Activated naive CD4-positive, alpha-beta T cell treated with anti-CD3 and anti-CD28 coated beads, Interleukin-2, amount 50 U/mL, for 72 hours (primary cell): ENCODE measurements at regions not wholly inside any gene's neighbourhood (a gene's known extent, or its start where the extent isn't known, plus 50 kb on each side); places are given as distances from the start of the nearest gene placed in this dataset.

Source experiments
- ATAC-seq, 2 donors: fragments of 150-1000 bp; cut with Tn5 transposase; 2 replicates each; pipeline ENCODE4 v1.10.0; 2021; ENCODE audit warnings: mild to moderate bottlenecking in 2 of 2, moderate library complexity in 2 of 2
- DNase-seq, 2 donors: peaks; one replicate each; pipeline ENCODE4 v3.0.0; 2021 to 2022; ENCODE audit warnings: low spot score in 2 of 2
- H3K27ac Mint-ChIP-seq, 2 donors: one replicate each; pipeline ENCODE4 v1.8.0; 2022; ENCODE audit warnings: mild to moderate bottlenecking in 2 of 2, mixed read lengths in 2 of 2
- H3K36me3 Mint-ChIP-seq, 2 donors: one replicate each; pipeline ENCODE4 v1.8.0; 2022; ENCODE audit warnings: mixed read lengths in 2 of 2
- H3K9me3 Mint-ChIP-seq, 2 donors: one replicate each; pipeline ENCODE4 v1.8.0; 2022; ENCODE audit warnings: mixed read lengths in 2 of 2

DNA sequence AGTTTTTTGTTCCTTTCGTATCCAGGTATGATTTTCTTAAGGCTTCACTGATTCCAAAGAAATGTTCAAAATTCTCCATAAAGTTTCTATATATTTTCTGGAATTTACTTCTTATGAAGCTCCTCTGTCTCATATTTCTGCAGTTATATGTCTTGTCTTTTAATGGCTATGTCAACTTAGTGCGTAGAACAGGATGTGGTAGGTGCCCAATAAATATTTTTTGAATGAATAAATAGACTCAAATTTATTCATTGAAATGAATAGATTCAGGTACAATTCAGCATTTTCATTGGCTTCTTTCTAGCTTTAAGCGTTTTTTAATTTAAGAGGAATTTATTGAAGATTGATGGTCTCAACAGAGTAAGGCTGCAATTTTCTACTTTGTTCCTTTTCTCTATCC lies 231.9 kb upstream of the BOD1L1 start:
- Mint-ChIP-seq H3K9me3 (peaks cover 10 to 14% of the 10 kb centered on the region in 2 donors), H3K36me3 (peaks cover 0 to 5% of the 10 kb centered on the region in 2 donors), H3K27ac (no peak overlapping the region)
- ATAC-seq (no peak), DNase-seq (no peak)

DNA sequence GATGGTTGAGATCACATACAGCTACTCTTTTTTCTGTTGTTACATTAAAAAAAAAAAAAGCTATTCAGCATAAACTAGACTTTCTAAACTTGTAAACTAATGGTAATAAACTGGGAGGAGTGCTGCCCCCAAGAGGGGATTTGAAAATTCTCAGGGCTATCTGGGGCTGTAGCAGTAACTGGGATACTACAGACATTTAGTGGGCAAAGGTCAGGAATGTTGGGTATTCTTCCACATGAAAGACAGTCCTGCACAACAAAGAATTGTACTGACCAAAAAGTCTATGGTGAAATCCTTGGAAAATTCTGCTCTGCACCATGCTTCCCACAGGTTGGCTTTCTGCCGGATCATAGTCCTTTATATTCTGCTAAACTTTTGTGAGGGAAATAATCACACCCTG lies 232.6 kb upstream of the BOD1L1 start:
- peaks cover 0 to 8% of the 10 kb centered on the region in 2 donors for H3K36me3 Mint-ChIP-seq
- DNase-seq (no peak), ATAC-seq (no peak)
- H3K27ac Mint-ChIP-seq: no peak overlapping the region
- peaks cover 10 to 19% of the 10 kb centered on the region in 2 donors for H3K9me3 Mint-ChIP-seq

DNA sequence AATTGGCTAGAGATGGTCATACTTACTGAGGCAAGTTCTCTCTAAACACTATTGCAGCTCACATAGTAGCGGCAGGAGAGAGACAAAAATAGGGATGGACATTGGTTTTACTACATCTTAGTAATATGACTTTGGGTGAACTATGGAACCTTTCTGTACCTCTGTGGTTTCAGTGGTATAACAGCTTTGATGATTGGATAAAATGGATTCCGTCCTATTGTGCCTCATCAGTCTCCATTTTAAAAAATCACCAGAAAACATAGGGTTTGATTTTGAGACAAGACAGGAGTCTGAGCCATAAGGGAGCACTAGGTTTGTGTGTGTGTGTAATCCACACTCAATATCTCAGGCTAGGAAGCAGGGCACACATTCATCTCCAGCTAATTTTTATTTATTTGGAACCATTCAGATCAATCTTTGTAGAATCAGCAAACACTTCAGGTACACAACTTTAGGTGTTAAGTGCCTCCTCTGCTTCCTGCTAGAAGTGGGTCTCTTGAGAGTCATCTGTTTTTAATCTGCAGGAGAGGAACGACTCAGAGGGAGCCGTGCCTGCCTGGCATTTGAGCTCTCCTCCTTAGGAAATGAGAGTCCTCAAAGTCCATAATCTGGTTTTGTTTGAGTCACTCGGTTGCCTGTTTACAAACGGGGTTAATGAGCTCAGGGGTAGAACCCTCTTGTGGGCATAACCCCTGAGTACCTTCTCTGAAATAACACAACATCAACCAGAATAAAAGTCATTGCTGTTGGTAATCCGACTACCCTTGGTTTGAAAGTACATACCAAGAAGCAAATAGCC lies 238.5 kb upstream of the BOD1L1 start:
- Mint-ChIP-seq H3K36me3 (peaks cover 0 to 8% of the 10 kb centered on the region in 2 donors), H3K9me3 (peaks cover 6 to 21% of the 10 kb centered on the region in 2 donors), H3K27ac (no peak overlapping the region)
- DNase-seq (no peak), ATAC-seq (no peak)

DNA sequence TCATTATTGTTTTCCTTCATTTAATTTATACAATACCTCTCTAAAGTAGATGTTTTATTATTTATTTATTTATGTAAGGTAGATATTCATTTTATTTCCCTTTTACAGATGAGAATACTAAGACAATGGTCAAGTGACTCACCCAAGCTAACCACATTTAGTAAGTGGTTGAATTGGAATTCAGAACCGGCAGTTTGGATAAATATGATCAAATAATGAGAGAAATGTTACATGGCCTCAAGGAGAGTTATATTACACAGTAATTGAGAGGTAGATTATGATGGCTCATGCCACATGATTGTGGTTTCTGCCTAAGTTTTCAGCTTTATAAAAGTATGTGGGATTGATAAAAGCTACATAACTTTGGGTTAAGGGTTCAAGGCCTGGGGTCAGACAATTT lies 239.4 kb upstream of the BOD1L1 start:
- Mint-ChIP-seq H3K27ac (no peak overlapping the region), H3K36me3 (peaks cover 0 to 8% of the 10 kb centered on the region in 2 donors), H3K9me3 (peaks cover 6 to 22% of the 10 kb centered on the region in 2 donors)
- no peak for ATAC-seq
- no peak for DNase-seq

DNA sequence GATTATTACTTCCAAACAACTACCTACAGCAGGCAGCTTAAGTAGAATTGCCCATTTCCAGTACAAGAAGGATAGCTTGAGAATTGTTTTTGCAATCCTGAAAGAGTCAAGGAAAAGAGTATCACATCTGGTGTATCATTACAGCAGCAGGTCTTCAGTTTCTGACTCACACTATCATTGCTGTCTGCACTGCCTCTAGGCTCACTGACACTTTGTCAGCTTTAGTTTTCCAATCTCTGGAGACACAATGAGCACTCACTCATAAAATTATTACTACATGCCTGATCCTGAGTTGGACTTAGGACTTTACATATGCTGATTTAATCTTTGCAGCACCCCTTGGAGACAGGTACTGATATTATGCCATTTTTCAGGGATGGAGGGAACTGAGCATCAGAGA lies 244.6 kb upstream of the BOD1L1 start:
- peaks cover 0 to 10% of the 10 kb centered on the region in 2 donors for H3K9me3 Mint-ChIP-seq
- no peak overlapping the region for H3K27ac Mint-ChIP-seq
- no peaks in the 10 kb centered on the region for H3K36me3 Mint-ChIP-seq
- no peak for DNase-seq
- ATAC-seq: no peak

DNA sequence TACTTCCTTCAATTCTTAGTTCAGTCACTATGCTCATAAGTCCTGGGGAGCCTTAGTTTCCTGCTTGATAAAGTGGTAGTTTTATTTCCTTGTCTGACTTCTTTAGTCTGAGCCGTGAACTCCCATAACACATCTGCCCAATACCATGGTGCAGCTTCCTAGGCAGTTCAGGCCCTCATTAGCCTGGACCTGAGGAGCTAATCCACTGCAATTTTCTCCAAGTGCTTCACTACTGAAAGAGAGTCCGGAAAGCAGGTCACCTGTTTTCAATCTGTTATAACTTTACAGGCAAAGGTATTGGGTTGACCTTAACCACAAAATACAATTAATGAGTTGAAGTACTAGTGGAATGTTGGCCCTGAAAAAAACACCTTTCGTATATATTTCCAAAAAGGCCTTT lies 245.4 kb upstream of the BOD1L1 start:
- ATAC-seq: no peak
- H3K36me3 Mint-ChIP-seq: no peaks in the 10 kb centered on the region

DNA sequence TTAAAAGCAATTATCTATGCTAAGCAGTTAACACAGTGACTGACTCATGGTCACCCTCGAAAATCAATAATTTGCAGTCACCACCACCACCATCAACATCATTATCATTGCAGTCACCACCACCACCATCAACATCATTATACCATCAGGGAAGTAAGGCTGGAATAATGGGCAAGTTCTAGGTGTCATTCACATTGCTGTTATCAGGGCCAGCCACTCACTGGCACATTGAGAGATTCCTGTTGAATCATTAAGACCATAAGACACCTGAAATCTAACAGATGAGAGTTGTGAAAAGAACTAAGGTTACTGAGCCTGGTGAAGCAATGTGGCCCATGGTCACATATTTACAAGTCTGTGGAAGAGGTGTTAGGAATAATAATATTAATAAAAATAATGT lies 247.7 kb upstream of the BOD1L1 start:
- peaks cover 5 to 13% of the 10 kb centered on the region in 2 donors for H3K9me3 Mint-ChIP-seq
- H3K27ac Mint-ChIP-seq: no peak overlapping the region
- DNase-seq: no peak
- H3K36me3 Mint-ChIP-seq: no peaks in the 10 kb centered on the region
- ATAC-seq: no peak

More for the DNA sequence above, 245.4 kb upstream of the BOD1L1 start:
- no peak overlapping the region for H3K27ac Mint-ChIP-seq
- H3K9me3 Mint-ChIP-seq: peaks cover 0 to 10% of the 10 kb centered on the region in 2 donors
- DNase-seq: no peak

DNA sequence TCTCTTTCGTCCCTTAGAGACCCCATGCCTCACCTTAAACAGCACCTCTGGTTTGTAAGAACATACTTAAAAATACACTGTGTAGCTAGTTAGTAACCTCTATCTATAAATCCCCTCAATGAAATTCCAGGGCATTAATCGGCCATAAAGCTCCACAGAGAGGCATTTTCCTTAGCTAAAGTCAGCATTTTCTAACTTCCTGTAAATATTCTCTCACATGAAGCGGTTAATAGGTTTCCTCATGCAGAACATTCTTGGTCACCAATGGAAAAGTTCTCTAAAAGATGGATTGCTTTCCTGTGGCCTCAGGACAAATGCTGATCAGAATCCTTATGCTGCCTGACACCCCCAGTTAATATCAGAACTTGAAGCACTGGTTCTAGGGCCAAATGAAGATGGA lies 248.6 kb upstream of the BOD1L1 start:
- H3K9me3 Mint-ChIP-seq: peaks cover 5 to 11% of the 10 kb centered on the region in 2 donors
- H3K27ac Mint-ChIP-seq: no peak overlapping the region
- ATAC-seq: no peak
- no peaks in the 10 kb centered on the region for H3K36me3 Mint-ChIP-seq
- DNase-seq: no peak

DNA sequence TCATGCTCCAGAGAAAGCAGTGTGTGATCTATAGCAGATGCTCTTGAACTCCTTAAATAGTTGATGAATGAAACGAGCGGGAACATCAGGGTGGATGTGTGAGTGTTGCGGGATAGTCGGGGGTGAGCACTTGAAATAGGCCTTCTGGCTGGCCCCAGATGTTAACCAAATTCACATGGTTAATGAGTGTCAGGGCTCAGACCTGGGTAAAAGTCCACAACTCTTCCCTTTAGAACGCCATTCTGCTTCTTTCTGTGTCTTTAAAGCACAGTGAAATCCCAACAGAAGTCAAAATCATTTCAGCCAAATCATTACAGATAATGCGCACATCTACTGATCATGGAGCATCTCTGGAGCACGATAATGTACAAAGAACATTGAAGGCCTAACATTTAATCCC lies 249.4 kb upstream of the BOD1L1 start:
- Mint-ChIP-seq H3K36me3 (no peaks in the 10 kb centered on the region), H3K27ac (no peak overlapping the region), H3K9me3 (peaks cover 5 to 10% of the 10 kb centered on the region in 2 donors)
- DNase-seq (no peak), ATAC-seq (no peak)

DNA sequence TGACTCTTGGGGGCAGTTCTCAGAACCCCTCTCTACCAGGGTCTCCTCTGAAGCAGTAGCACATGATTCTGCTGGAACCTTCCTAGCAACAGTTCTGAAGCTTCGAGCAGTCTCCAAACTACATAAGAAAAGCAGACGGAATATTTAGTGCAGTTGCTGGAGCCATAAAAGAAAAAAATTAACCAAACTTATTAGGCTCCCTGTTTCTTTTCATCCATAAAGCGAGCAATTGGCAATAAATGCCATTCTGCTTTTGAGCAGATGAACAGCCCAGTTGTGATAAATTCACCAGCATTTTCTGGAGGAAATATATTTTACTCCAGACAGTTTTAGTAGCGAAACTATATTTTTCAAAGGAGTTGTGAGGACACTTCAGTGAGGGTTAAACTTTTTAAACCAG lies 250.1 kb upstream of the BOD1L1 start:
- peaks cover 5 to 10% of the 10 kb centered on the region in 2 donors for H3K9me3 Mint-ChIP-seq
- H3K27ac Mint-ChIP-seq: no peak overlapping the region
- no peak for ATAC-seq
- H3K36me3 Mint-ChIP-seq: no peaks in the 10 kb centered on the region
- DNase-seq: no peak

DNA sequence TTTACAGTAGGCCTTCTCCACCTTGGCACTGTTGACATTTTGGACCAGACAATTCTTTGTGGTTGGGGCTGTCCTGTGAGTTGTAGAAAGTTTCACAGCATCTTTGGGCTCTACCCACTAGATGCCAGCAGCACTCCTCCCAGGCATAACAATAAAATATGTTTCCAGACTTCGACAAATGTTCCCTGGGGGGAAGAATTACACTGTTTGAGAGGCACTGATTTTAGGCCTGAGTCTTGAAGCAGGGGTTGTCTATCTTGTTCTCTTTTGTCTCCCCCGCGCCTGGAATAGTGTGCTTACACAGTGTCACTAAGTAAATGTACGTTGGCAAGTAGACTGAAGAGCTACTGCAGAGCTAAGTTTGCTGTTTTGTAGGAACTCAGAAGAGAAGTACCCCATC lies 254.4 kb upstream of the BOD1L1 start:
- H3K36me3 Mint-ChIP-seq: no peaks in the 10 kb centered on the region
- peak overlapping the region in 1 of 2 donors; percentile 18 for H3K27ac Mint-ChIP-seq
- H3K9me3 Mint-ChIP-seq: peaks cover 3 to 5% of the 10 kb centered on the region in 2 donors
- ATAC-seq (no peak), DNase-seq (no peak)

DNA sequence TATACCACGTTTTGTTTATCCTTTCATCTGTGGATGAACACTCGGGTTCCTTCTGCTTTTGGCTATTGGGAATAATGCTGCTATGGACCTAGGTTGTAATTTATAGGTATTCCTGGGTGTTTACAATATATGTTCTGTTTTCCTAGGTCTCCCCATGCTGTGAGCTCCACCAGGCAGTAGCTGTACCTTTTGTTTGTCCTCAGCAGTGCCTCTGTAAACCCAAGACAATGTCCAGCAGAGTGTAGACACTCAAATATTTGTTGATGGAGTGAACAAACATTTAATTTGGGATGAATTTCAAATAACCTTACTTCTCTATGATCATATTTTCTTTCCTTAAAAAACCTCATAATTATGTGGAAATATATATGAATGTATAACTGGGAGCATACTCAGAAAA lies 259.5 kb upstream of the BOD1L1 start:
- no peaks in the 10 kb centered on the region for H3K36me3 Mint-ChIP-seq
- no peak for ATAC-seq
- H3K9me3 Mint-ChIP-seq: peaks cover 8% of the 10 kb centered on the region in 2 donors
- no peak for DNase-seq
- H3K27ac Mint-ChIP-seq: no peak overlapping the region

DNA sequence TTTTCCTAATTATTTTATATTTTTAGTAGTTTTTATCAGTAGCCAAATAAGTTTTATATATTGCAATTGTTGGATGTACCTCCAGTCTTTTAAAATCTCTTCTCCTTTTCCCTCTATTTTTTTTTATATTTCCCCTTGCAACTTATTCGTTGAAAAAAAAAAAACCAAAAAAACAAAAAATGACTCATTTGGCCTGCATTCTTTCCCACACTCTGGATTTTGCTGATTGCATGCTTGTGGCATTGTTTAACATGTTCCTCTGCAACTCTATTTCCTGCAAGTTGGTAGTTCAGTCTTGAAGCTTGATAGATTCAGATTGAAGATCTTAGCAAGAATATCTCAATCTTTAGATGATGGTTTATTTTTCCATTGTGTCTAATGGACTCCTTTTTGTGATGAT lies 260.6 kb upstream of the BOD1L1 start:
- peaks cover 8% of the 10 kb centered on the region in 2 donors for H3K9me3 Mint-ChIP-seq
- ATAC-seq (no peak), DNase-seq (no peak)
- H3K27ac Mint-ChIP-seq: no peak overlapping the region
- no peaks in the 10 kb centered on the region for H3K36me3 Mint-ChIP-seq

DNA sequence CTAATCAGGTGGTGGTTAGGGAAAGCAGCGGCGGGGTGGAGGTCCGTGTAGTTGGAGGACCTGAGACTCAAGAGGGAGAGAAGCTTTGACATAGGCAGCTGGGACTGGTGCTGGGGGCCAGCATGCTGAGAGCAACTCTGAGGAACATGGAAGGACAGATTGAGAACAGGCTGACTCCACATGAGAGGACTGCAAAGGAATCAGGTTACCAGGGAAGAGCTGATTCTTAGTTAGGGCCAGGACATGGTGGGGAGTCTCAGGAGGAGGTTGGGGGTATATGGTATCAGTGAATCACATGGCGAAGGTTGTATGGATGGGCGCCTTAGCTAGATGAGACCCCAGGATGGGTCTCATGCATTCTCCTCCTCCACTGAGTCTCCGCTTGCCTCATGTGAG lies 264.0 kb upstream of the BOD1L1 start:
- H3K36me3 Mint-ChIP-seq: no peaks in the 10 kb centered on the region
- H3K9me3 Mint-ChIP-seq: peaks cover 8% of the 10 kb centered on the region in 2 donors
- no peak for DNase-seq
- no peak for ATAC-seq
- H3K27ac Mint-ChIP-seq: no peak overlapping the region

DNA sequence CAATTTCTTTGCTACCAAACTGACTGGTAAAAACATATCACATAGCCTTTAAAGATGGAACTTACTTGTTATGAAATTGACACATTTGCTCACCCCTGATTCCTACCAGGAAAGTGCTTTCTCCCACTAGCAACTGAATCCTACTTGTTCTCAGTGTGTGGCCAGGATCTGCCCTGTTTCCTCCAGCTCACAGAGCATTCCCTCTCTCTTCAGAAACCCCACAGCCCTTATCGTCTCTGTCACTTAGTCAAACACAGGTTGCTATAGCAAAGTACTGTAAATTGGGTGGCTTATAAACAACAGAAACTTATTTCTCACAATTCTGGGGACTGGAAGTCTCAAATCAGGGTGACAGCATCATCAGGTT lies 265.2 kb upstream of the BOD1L1 start:
- Mint-ChIP-seq H3K36me3 (no peaks in the 10 kb centered on the region), H3K9me3 (peaks cover 8% of the 10 kb centered on the region in 2 donors), H3K27ac (peak overlapping the region in 1 of 2 donors; percentile 95)
- DNase-seq (no peak), ATAC-seq (peak in 1 of 2 donors; percentile 25)

DNA sequence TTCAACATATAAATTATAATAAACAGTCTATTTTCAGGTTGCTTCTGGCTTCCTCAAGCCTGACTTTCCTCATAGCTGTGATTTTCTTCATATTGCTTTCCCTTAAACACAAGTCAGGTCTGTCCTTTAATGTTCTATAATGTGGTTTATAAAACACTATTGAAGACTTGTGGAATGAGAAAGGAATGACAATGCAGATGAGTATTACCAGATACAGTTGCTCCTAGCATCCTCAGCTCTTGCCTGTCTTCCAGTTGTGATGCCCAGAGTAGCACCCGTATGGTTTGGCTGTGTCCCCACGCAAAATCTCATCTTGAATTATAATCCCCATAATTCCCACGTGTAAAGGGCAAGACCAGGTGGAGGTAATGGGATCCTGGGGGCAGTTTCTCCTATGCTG lies 265.7 kb upstream of the BOD1L1 start:
- Mint-ChIP-seq H3K36me3 (no peaks in the 10 kb centered on the region), H3K9me3 (peaks cover 8% of the 10 kb centered on the region in 2 donors), H3K27ac (no peak overlapping the region)
- DNase-seq: no peak
- ATAC-seq: no peak

DNA sequence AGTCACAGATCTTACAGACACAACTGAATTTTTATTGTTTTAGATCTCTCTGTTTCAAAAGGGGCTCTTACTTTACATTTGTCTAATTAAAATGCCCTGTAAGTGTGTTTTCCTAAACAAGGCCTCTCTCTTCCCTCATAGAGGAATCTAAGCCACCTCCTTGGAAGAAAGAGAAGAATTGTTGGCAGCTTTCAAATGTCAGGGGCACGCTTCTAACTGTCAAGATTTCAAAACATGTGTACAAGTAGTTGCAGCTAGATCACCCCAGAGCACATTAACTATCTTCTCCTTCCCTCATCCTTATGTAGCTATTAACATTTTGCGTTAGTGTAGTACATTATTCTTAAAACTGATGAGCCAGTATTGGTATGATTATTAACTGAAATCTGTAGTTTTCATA lies 266.5 kb upstream of the BOD1L1 start:
- H3K9me3 Mint-ChIP-seq: peaks cover 8% of the 10 kb centered on the region in 2 donors
- H3K36me3 Mint-ChIP-seq: no peaks in the 10 kb centered on the region
- peak overlapping the region in 1 of 2 donors; percentile 34 for H3K27ac Mint-ChIP-seq
- DNase-seq (no peak), ATAC-seq (no peak)

DNA sequence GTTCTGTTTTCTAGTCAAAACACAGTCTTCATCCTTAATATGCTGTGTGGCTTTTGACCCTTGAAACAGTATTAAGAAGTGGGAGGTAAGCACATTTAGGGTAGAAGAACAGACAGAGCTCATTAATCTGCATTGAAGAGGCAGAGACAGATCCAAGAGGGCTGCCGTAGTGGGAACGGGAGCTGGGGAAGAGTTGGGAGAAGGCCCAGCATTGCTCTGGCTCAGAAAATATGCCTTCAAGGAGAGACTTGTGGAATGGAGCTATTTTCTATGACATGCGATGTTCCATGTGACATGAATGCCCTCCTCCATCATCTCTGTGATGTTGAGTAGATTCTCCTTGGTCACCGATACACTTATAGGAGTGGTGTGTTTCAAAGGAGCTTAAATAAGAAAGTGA lies 273.3 kb upstream of the BOD1L1 start:
- Mint-ChIP-seq H3K27ac (no peak overlapping the region), H3K36me3 (no peaks in the 10 kb centered on the region), H3K9me3 (no peaks in the 10 kb centered on the region)
- DNase-seq (no peak), ATAC-seq (no peak)
